ENCODE measurements at regions not wholly inside any gene's neighbourhood (a gene's known extent, or its start where the extent isn't known, plus 50 kb on each side); places are given as distances from the start of the nearest gene placed in this dataset.

DNA sequence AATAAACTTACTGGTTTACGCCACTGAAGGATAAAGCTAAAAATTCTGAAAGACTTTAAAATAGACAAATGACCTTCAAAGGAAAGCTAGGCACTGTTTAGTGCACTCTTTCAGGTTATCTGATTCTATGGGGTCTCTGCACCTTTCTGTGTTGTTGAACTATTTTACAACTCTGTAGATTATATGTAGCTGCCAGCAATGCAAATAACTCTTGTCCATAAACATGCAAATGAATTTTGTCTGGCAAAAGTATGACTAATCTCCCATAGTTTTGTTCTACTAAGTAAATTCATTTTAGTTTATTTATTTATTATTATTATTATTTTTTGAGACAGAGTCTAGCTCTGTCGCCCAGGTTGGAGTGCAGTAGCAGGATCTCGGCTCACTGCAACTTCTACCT lies 266.3 kb upstream of the CCDC196 start:
- peaks cover 4% of the 10 kb centered on the region for H3K36me3 Mint-ChIP-seq (ENCODE audit: low read depth)

DNA sequence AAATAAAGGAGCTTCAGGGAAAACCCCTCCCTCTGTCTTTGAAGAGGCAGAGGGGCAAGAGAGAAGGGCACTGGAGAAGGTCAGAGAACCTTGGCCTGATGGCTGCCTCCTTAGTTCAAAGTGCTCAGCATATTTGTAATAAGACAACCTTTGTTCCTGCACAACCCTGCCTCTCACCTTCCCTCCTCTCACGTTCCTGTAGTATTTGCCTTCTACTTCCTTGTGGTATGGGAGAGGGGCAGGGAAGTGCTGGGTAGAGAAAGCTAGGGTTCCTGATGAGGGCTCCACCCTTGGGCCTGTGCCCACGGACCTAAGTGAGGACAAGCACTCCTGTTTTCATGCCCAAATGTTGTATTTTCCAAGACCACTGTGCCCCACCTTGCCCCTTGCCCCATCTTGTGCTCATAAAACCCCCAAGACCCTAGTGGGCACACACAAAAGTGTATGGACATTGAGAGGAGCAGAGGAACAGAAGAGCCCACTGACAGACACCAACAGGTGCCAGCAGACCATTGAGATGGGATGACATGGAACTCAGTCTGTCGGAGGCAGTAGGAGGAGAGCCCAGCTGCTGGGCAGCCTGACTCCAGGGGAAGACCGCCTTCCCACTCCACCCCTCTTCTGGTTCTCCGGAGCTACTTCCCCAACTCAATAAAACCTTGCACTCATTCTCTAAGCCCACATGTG lies 261.5 kb upstream of the CCDC196 start:
- no peaks in the 10 kb centered on the region for H3K36me3 Mint-ChIP-seq (ENCODE audit: low read depth)
- no peaks in the 10 kb centered on the region for H3K27me3 Mint-ChIP-seq
- peaks cover 6% of the 10 kb centered on the region for H3K4me1 Mint-ChIP-seq (ENCODE audit: low read depth)
- H3K4me3 Mint-ChIP-seq = no peak overlapping the region
- H3K27ac Mint-ChIP-seq = no peak overlapping the region
- H3K9me3 Mint-ChIP-seq = no peaks in the 10 kb centered on the region

More for the DNA sequence above, 266.3 kb upstream of the CCDC196 start:
- peaks cover 3% of the 10 kb centered on the region for H3K27me3 Mint-ChIP-seq
- H3K27ac Mint-ChIP-seq = no peak overlapping the region
- no peaks in the 10 kb centered on the region for H3K4me1 Mint-ChIP-seq (ENCODE audit: low read depth)
- peaks cover 11% of the 10 kb centered on the region for H3K9me3 Mint-ChIP-seq
- no peak overlapping the region for H3K4me3 Mint-ChIP-seq

- Mint-ChIP-seq H3K9me3 (no peaks in the 10 kb centered on the region), H3K4me3 (no peak overlapping the region), H3K4me1 (ENCODE audit: low read depth) (peaks cover 6% of the 10 kb centered on the region), H3K27ac (no peak overlapping the region), H3K27me3 (peaks cover 2% of the 10 kb centered on the region), H3K36me3 (ENCODE audit: low read depth) (no peaks in the 10 kb centered on the region)
Measured at GRCh38 chr14:66225337-66225736, 260.8 kb upstream of the CCDC196 start.

DNA sequence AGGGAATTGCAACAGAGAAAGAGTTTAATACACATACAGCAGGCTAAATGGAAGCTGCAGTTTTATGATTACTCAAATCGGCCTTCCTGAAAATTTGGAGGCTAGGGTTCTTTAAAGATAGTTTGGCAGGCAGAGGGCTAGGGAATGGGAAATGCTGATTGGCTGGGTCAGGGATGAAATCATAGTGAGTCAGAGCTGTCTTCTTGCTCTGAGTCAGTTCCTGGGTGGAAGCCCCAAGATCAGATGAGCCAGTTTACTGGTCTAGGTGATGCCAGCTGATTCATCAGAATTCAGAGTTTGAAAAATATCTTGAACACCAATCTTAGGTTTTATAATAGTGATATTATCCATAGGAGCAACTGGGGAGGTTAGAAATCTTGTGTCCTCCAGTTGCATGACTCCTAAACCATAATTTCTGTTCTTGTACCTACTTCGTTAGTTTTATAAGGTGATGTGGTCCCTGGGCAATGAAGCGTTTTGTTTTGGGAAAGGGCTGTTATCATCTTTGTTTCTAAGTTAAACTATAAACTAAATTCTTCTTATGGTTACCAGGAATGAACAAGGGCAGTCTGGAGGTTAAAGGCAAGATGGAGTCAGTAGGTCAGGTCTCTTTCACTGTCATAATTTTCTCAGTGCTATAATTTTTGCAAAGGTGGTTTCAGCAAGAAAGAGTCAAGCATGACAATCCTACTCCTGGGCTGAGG lies 257.8 kb upstream of the CCDC196 start:
- H3K4me3 Mint-ChIP-seq = no peak overlapping the region
- H3K36me3 Mint-ChIP-seq (ENCODE audit: low read depth) = no peaks in the 10 kb centered on the region
- no peaks in the 10 kb centered on the region for H3K9me3 Mint-ChIP-seq
- peaks cover 19% of the 10 kb centered on the region for H3K27me3 Mint-ChIP-seq
- no peak overlapping the region for H3K27ac Mint-ChIP-seq
- H3K4me1 Mint-ChIP-seq (ENCODE audit: low read depth) = peaks cover 6% of the 10 kb centered on the region

DNA sequence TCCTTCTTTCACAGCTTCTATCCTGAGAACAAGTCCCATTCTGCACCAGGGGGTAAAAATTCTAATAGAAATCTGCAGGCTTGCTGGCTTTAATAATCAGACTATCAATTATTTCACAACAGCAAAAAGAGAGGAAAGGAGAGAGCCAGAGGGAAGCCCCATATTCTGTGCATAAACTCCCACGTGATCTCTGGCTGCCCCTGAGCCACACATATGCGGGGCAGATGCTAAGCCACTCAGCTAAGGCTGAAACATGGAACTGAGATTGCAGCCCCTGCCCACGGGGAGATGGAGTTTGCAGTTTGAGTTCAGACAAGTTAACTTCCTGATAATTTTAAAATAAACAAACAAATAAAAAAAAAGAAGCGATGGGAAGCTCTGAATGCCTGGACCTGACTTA lies 254.4 kb upstream of the CCDC196 start:
- Mint-ChIP-seq H3K27ac (no peak overlapping the region), H3K36me3 (ENCODE audit: low read depth) (no peaks in the 10 kb centered on the region)

DNA sequence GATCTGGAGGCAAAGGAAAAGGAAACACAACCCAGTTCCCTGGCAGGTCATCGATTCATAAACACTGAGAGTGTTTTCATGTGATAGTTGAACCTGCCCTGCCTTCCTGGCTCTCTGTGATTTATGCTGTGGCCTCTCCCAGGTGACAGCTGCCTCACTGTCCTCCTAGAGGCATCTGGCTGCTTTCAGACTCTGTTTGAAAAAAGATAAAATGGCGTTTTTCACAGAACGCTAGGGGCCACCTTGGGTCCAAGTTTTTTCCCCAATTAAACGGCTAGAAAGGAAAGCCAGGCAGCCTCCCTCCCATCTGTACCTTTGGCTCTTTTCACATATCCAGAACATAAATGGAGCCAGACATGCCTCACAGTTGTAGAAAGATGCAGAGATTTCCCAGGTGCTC lies 252.6 kb upstream of the CCDC196 start:
- H3K4me1 Mint-ChIP-seq (ENCODE audit: low read depth) = peaks cover 2% of the 10 kb centered on the region
- H3K27me3 Mint-ChIP-seq = peaks cover 26% of the 10 kb centered on the region
- H3K27ac Mint-ChIP-seq = no peak overlapping the region
- H3K9me3 Mint-ChIP-seq = no peaks in the 10 kb centered on the region
- H3K4me3 Mint-ChIP-seq = no peak overlapping the region
- no peaks in the 10 kb centered on the region for H3K36me3 Mint-ChIP-seq (ENCODE audit: low read depth)

More for the DNA sequence above, 254.4 kb upstream of the CCDC196 start:
- Mint-ChIP-seq H3K9me3 (no peaks in the 10 kb centered on the region), H3K4me3 (no peak overlapping the region), H3K4me1 (ENCODE audit: low read depth) (peaks cover 6% of the 10 kb centered on the region), H3K27me3 (peaks cover 19% of the 10 kb centered on the region)

GRCh38 chr14:66234411-66234810 lies 251.8 kb upstream of the CCDC196 start:
- no peaks in the 10 kb centered on the region for H3K4me1 Mint-ChIP-seq (ENCODE audit: low read depth)
- no peak overlapping the region for H3K4me3 Mint-ChIP-seq
- no peaks in the 10 kb centered on the region for H3K9me3 Mint-ChIP-seq
- H3K27me3 Mint-ChIP-seq = peaks cover 26% of the 10 kb centered on the region
- no peak overlapping the region for H3K27ac Mint-ChIP-seq
- H3K36me3 Mint-ChIP-seq (ENCODE audit: low read depth) = no peaks in the 10 kb centered on the region

- Mint-ChIP-seq H3K9me3 (no peaks in the 10 kb centered on the region), H3K27ac (no peak overlapping the region)
Measured at GRCh38 chr14:66237741-66238140, 248.4 kb upstream of the CCDC196 start.

DNA sequence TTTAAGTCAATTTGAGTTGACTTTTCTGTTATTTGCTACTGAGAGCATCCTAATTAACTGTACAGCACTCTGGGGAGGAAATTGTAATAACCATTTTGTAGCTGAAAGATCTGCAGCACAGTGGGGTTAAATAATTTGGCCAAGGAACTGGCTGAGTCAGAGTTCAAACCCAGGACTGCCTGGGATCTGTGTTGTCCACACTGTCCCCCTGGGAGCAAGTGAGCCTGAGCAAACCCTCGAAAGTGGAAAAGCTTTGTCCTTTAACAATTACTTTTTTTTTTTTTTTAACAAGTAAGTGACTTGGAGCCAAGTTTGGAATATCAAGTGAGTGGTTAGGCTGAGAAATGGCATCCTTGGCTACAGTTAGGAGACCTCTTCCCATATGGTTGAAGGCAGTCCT lies 247.2 kb upstream of the CCDC196 start:
- no peaks in the 10 kb centered on the region for H3K9me3 Mint-ChIP-seq
- H3K4me3 Mint-ChIP-seq = no peak overlapping the region
- no peaks in the 10 kb centered on the region for H3K36me3 Mint-ChIP-seq (ENCODE audit: low read depth)
- peaks cover 7% of the 10 kb centered on the region for H3K27me3 Mint-ChIP-seq
- no peak overlapping the region for H3K27ac Mint-ChIP-seq
- H3K4me1 Mint-ChIP-seq (ENCODE audit: low read depth) = no peaks in the 10 kb centered on the region

More at GRCh38 chr14:66237741-66238140, 248.4 kb upstream of the CCDC196 start:
- Mint-ChIP-seq H3K4me1 (ENCODE audit: low read depth) (no peaks in the 10 kb centered on the region), H3K36me3 (ENCODE audit: low read depth) (no peaks in the 10 kb centered on the region), H3K4me3 (no peak overlapping the region), H3K27me3 (peaks cover 12% of the 10 kb centered on the region)

GRCh38 chr14:66239589-66239988 lies 246.6 kb upstream of the CCDC196 start:
- no peak overlapping the region for H3K4me3 Mint-ChIP-seq
- no peaks in the 10 kb centered on the region for H3K36me3 Mint-ChIP-seq (ENCODE audit: low read depth)
- H3K9me3 Mint-ChIP-seq = no peaks in the 10 kb centered on the region
- H3K27ac Mint-ChIP-seq = no peak overlapping the region
- H3K27me3 Mint-ChIP-seq = peaks cover 7% of the 10 kb centered on the region
- H3K4me1 Mint-ChIP-seq (ENCODE audit: low read depth) = no peaks in the 10 kb centered on the region

DNA sequence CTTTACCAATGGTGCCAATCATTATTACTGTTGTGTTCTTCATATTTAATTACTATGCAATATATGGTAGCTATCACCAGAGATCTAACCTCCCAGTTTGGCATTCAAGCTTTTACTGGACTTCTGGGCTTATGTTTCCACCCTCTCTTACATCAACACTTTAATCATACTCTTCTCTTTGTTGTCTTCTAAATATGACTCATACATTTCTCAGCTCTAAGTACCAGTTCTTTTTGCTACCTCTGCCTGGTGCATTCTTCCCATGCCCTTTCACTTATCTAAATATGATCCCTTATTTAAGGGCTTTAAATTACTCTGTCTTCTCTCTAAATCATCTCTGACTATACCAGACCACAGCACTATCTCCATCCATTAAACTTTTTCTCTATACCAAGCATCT lies 246.1 kb upstream of the CCDC196 start:
- Mint-ChIP-seq H3K27ac (no peak overlapping the region), H3K9me3 (no peaks in the 10 kb centered on the region), H3K36me3 (ENCODE audit: low read depth) (no peaks in the 10 kb centered on the region), H3K4me3 (no peak overlapping the region), H3K27me3 (peaks cover 7% of the 10 kb centered on the region), H3K4me1 (ENCODE audit: low read depth) (no peaks in the 10 kb centered on the region)

GRCh38 chr14:66242001-66242400 lies 244.2 kb upstream of the CCDC196 start:
- H3K4me3 Mint-ChIP-seq = no peak overlapping the region
- H3K27ac Mint-ChIP-seq = no peak overlapping the region
- no peaks in the 10 kb centered on the region for H3K36me3 Mint-ChIP-seq (ENCODE audit: low read depth)
- no peaks in the 10 kb centered on the region for H3K9me3 Mint-ChIP-seq
- no peaks in the 10 kb centered on the region for H3K4me1 Mint-ChIP-seq (ENCODE audit: low read depth)
- peaks cover 7% of the 10 kb centered on the region for H3K27me3 Mint-ChIP-seq

DNA sequence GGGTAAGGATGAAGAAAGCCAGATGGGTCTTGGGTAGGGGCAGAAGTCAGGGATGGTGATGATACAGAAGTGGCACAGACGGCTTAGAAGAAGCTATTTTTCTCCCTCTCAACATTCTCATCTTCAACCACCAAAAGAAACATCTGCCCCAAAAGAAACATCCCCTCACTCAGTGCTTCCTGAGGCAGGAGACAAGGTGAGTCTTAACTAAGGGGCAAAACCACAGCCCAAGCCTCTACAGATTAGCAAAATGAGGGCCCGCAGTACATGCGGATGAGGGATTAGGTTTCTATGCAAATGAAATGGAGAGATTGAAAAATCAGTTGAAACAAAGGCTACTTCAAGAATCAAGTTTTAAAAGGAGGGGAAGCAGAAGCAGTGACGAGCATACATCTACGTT lies 241.3 kb upstream of the CCDC196 start:
- no peaks in the 10 kb centered on the region for H3K27me3 Mint-ChIP-seq

DNA sequence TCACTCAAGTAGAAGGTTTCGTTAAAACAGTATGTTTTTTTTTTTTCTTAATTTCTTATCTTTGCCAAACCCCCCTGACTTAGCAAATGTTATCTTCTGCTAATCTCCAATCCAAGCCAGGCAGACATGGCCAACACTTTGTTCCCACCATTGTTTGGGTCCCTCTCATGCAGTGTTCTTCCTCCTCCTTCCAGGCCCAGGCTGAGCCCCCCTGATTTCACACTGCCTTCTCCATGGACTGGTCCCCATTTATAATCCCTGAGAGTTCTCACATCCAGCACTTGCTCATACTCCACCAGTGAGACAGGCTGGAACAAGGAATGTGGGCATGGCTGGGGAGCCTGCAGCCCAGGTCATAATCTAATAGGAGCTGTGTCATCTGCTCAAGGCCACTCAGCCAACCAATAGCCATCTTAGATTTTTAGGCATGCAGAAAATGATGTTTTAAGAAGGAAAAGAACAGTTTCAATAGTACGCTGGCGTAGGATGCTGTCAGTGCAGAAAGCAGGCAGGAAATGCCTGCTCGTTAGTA lies 238.4 kb upstream of the CCDC196 start:
- H3K9me3 Mint-ChIP-seq = no peaks in the 10 kb centered on the region
- no peaks in the 10 kb centered on the region for H3K4me1 Mint-ChIP-seq (ENCODE audit: low read depth)
- no peaks in the 10 kb centered on the region for H3K27me3 Mint-ChIP-seq
- no peak overlapping the region for H3K4me3 Mint-ChIP-seq
- no peaks in the 10 kb centered on the region for H3K36me3 Mint-ChIP-seq (ENCODE audit: low read depth)
- H3K27ac Mint-ChIP-seq = no peak overlapping the region

More for the DNA sequence above, 241.3 kb upstream of the CCDC196 start:
- H3K4me1 Mint-ChIP-seq (ENCODE audit: low read depth) = no peaks in the 10 kb centered on the region
- H3K4me3 Mint-ChIP-seq = no peak overlapping the region
- H3K27ac Mint-ChIP-seq = no peak overlapping the region
- H3K36me3 Mint-ChIP-seq (ENCODE audit: low read depth) = no peaks in the 10 kb centered on the region
- H3K9me3 Mint-ChIP-seq = no peaks in the 10 kb centered on the region

DNA sequence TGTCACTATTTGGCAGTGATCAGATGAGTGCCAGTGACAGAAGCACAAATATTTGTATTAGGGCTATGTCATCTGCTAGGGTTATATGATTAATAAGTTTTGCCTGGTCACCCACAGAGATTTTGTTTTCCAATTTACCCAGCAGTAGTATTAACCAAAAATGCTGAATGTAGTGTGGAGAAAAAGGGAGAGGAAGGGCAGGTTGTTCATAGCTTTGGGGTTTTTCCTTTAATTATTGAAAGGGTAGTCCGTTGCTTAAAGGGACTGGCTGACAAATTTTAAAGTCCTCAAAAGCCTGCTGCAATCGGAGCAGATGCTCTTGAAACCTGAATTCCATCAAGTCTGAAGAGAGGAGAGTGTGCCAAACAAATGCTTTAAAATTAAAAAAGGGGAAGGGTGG lies 237.9 kb upstream of the CCDC196 start:
- no peak overlapping the region for H3K27ac Mint-ChIP-seq
- no peaks in the 10 kb centered on the region for H3K9me3 Mint-ChIP-seq
- H3K27me3 Mint-ChIP-seq = no peaks in the 10 kb centered on the region
- no peaks in the 10 kb centered on the region for H3K36me3 Mint-ChIP-seq (ENCODE audit: low read depth)
- no peaks in the 10 kb centered on the region for H3K4me1 Mint-ChIP-seq (ENCODE audit: low read depth)
- no peak overlapping the region for H3K4me3 Mint-ChIP-seq
